ENCODE measurements at regions not wholly inside any gene's neighbourhood (a gene's known extent, or its start where the extent isn't known, plus 50 kb on each side); places are given as distances from the start of the nearest gene placed in this dataset.

GRCh38 chr6:81023709-81024108 is 728.8 kb downstream of the TENT5A start:
- no peak for TF ChIP-seq CTCF (IDR thresholded peaks at IDR 0.05)
- TF ChIP-seq REST (IDR thresholded peaks at IDR 0.05; ENCODE audit: insufficient read depth in 1 of 2, low read depth in 2 of 2, low read length in 1 of 2), result no peak
